Tibial artery (tissue), 4 donors: ENCODE measurements at regions not wholly inside any gene's neighbourhood (a gene's known extent, or its start where the extent isn't known, plus 50 kb on each side); places are given as distances from the start of the nearest gene placed in this dataset.

Experiments
- DNase-seq, 2 donors: peaks; one replicate each; pipeline ENCODE4 v3.0.0-alpha.2; 2019
- H3K27ac ChIP-seq, 2 donors: fragments of 200-600 bp; sonication (generic) in 1 of 2; 1 replicate in 1 of 2; 2 replicates in 1 of 2; pipeline ENCODE4 v1.5.1; 2018 to 2019; ENCODE audit warnings: mild to moderate bottlenecking in 1 of 2
- H3K27me3 ChIP-seq, 2 donors: fragments of 200-600 bp; sonication (generic) in 1 of 2; one replicate each; pipeline versions ENCODE4 v1.5.1 to v1.6.0; 2016 to 2019
- H3K36me3 ChIP-seq, 3 donors: fragments of 200-600 bp; sonication (generic) in 2 of 3; one replicate each; pipeline ENCODE4 v1.5.1; 2016 to 2019; ENCODE audit warnings: mild to moderate bottlenecking in 2 of 3
- H3K4me1 ChIP-seq, 4 donors: fragments of 200-600 bp; sonication (generic) in 2 of 4; 1 replicate in 3 of 4; 2 replicates in 1 of 4; pipeline ENCODE4 v1.5.1; 2016 to 2019
- H3K4me3 ChIP-seq, 2 donors: fragments of 200-600 bp; sonication (generic) in 1 of 2; 1 replicate in 1 of 2; 2 replicates in 1 of 2; pipeline ENCODE4 v1.5.1; 2018 to 2019; ENCODE audit warnings: mild to moderate bottlenecking in 2 of 2
- H3K9me3 ChIP-seq, 3 donors: fragments of 200-600 bp; sonication (generic) in 1 of 3; one replicate each; pipeline ENCODE4 v1.5.1; 2016 to 2019
- intact Hi-C: fragments of 100-400 bp; cut with DNase I; formaldehyde crosslinking; loops from one replicate; pipeline ENCODE4 v1.15.0; 2023; ENCODE audit warnings: low total_unique reads
- TF ChIP-seq, protein P1 (sequence below), 2 experiments: fragments of 200-600 bp in 1 of 2; fragments of 450-650 bp in 1 of 2; IDR thresholded peaks; one replicate each; pipeline ENCODE4 v1.5.1; 2017 to 2019; ENCODE audit warnings: antibody characterized with exemption in 2 of 2, mild to moderate bottlenecking in 1 of 2, moderate library complexity in 1 of 2

DNA sequence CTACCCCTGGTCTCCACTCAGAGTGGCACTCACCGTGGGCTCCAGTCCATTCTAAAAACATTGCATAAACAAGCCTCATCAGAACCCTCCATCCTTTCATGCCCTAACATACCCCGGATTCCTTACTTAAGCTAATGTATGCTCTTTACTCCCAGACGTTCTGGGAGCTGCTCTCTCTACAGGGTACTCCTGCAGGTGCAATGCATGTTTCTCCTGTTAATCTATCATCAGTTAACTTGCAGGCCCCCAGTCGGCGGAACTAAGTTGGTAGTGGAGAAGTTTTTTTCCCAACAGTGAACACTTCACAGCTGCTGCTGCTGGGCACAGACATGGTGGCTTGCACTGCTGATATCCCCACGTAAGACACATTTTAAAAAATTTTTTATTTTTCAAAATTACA is 161.6 kb upstream of the FAT1 start:
- H3K27me3 ChIP-seq, result no peaks in the 10 kb centered on the region
- H3K9me3 ChIP-seq, result no peaks in the 10 kb centered on the region
- H3K36me3 ChIP-seq, result no peaks in the 10 kb centered on the region
- TF ChIP-seq, protein P1, sequence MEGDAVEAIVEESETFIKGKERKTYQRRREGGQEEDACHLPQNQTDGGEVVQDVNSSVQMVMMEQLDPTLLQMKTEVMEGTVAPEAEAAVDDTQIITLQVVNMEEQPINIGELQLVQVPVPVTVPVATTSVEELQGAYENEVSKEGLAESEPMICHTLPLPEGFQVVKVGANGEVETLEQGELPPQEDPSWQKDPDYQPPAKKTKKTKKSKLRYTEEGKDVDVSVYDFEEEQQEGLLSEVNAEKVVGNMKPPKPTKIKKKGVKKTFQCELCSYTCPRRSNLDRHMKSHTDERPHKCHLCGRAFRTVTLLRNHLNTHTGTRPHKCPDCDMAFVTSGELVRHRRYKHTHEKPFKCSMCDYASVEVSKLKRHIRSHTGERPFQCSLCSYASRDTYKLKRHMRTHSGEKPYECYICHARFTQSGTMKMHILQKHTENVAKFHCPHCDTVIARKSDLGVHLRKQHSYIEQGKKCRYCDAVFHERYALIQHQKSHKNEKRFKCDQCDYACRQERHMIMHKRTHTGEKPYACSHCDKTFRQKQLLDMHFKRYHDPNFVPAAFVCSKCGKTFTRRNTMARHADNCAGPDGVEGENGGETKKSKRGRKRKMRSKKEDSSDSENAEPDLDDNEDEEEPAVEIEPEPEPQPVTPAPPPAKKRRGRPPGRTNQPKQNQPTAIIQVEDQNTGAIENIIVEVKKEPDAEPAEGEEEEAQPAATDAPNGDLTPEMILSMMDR (IDR thresholded peaks at IDR 0.05), result no peak
- no peak overlapping the region for H3K27ac ChIP-seq
- H3K4me3 ChIP-seq, result no peak overlapping the region
- intact Hi-C loops, result loop anchor here (10.0 kb wide), 1 partner anchor 130 kb away; no protein-coding TSS in a partner anchor
- H3K4me1 ChIP-seq, result no peaks in the 10 kb centered on the region
- DNase-seq, result no peak

DNA sequence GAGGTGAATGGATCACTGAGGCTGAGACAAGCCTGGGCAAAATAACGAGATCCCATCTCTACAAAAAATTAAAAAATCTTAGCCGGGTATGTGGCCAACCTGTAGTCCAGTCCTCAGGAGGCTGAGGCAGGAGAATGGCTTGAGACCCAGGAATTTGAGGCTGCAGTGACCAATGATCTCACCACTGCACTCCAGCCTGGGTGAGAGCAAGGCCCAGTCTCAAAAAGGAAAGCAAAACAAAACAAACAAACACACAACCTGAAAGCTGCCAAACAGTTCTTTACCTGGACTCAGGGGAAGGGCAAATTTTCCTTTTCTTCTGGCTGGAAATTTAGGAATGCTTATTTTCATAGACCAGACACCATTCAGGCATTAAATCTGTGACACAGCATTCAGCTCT is 163.1 kb upstream of the FAT1 start:
- H3K4me3 ChIP-seq, result no peak overlapping the region
- no peak for DNase-seq
- H3K9me3 ChIP-seq, result no peaks in the 10 kb centered on the region
- H3K27ac ChIP-seq, result no peak overlapping the region
- no peaks in the 10 kb centered on the region for H3K4me1 ChIP-seq
- no peaks in the 10 kb centered on the region for H3K27me3 ChIP-seq
- intact Hi-C loops, result loop anchor here (10.0 kb wide), 1 partner anchor 132 kb away; no protein-coding TSS in a partner anchor
- TF ChIP-seq, protein P1 (IDR thresholded peaks at IDR 0.05), result no peak
- no peaks in the 10 kb centered on the region for H3K36me3 ChIP-seq

DNA sequence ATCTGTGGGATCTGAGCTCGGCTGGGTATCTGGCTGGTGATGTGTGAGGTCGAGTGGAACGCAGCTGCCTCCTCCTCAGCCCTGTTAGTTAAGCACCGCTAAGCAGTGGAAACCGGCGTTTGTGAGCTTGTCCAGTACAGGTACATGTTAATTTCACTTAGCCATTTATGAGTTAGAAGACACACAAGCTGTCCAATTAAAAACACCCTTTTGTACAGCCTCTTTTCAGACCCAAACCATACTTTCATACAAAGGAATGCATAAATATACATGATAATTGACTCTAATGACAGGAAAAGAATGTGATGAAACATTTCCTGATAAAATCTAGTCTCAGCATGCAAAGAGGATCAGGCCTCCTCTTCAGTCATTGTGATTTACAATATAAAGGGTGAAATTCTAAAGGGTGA is 163.6 kb upstream of the FAT1 start:
- H3K27ac ChIP-seq, result no peak overlapping the region
- no peak for DNase-seq
- H3K9me3 ChIP-seq, result no peaks in the 10 kb centered on the region
- TF ChIP-seq, protein P1 (IDR thresholded peaks at IDR 0.05), result no peak
- no peaks in the 10 kb centered on the region for H3K4me1 ChIP-seq
- no peaks in the 10 kb centered on the region for H3K36me3 ChIP-seq
- intact Hi-C loops, result loop anchor here (10.0 kb wide), 1 partner anchor 132 kb away; no protein-coding TSS in a partner anchor
- no peaks in the 10 kb centered on the region for H3K27me3 ChIP-seq
- H3K4me3 ChIP-seq, result no peak overlapping the region

DNA sequence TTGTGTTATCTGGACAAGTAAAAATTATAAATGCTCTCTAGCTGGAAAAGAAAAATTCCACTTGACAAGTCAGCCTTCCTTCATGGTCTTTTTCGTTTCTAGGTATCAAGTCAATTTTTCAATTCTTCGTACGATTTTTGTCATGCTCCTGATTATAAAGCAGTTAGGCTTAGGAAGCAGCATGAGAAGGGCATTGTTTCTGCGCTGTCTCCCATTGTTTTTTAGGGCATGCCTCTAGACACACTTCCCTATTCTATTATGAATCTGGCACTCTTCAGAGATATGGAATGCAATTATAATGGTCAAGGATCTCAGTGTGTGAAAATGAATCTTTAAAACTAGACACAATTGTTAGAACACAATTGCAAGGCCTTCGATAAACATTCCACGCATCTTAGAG is 164.1 kb upstream of the FAT1 start:
- Histone ChIP-seq H3K27ac (no peak overlapping the region), H3K36me3 (no peaks in the 10 kb centered on the region), H3K9me3 (no peaks in the 10 kb centered on the region), H3K27me3 (no peaks in the 10 kb centered on the region), H3K4me3 (no peak overlapping the region), H3K4me1 (no peaks in the 10 kb centered on the region)
- DNase-seq, result no peak
- intact Hi-C loops, result loop anchor here (10.0 kb wide), 1 partner anchor 133 kb away; no protein-coding TSS in a partner anchor
- TF ChIP-seq, protein P1 (IDR thresholded peaks at IDR 0.05), result no peak

DNA sequence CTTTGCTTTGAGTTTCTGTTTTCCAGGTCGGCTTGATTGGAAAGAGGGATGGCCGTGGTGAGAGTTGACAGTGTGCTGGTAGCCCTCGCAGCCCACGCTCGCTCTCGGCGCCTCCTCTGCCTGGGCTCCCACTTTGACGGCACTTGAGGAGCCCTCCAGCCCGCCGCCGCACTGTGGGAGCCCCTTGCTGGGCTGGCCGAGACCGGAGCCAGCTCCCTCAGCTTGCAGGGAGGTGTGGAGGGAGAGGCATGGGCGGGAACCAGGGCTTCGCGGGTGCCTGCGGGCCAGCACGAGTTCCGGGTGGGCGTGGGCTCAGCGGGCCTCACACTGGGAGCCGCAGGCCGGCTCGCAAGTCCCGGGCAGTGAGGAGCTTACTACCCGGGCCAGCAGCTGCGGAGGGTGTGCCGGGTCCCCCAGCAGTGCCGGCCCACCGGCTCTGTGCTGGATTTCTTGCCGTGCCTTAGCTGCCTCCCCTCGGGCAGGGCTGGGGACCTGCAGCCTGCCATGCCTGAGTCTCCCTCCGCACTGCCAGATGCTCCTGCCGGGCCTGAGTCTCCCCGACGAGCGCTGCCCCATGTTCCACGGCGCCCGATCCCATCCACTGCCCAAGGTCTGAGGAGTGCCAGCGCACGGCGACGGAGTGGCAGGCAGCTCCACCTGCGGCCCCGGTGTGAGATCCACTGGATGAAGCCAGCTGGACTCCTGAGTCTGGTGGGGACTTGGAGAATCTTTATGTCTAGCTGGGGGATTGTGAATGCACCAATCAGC is 166.4 kb upstream of the FAT1 start:
- TF ChIP-seq, protein P1 (IDR thresholded peaks at IDR 0.05), result no peak
- Histone ChIP-seq H3K9me3 (no peaks in the 10 kb centered on the region), H3K4me3 (no peak overlapping the region), H3K27me3 (no peaks in the 10 kb centered on the region), H3K4me1 (no peaks in the 10 kb centered on the region), H3K27ac (no peak overlapping the region), H3K36me3 (no peaks in the 10 kb centered on the region)
- intact Hi-C loops, result loop anchor here (10.0 kb wide), 1 partner anchor 135 kb away; no protein-coding TSS in a partner anchor
- no peak for DNase-seq
